ENCODE measurements at regions not wholly inside any gene's neighbourhood (a gene's known extent, or its start where the extent isn't known, plus 50 kb on each side); places are given as distances from the start of the nearest gene placed in this dataset.

- no peak for DNase-seq (ENCODE audit: low read depth)
- no peak overlapping the region for H3K4me3 ChIP-seq (ENCODE audit: low read length)
- TF ChIP-seq CTCF (conservative IDR thresholded peaks at IDR 0.05; ENCODE audit: low read depth, low read length): no peak
Measured at GRCh38 chr17:83159204-83160049, 80.0 kb downstream of the METRNL start.

- H3K4me3 ChIP-seq (ENCODE audit: low read length): no peak overlapping the region
- no peak for DNase-seq (ENCODE audit: low read depth)
Measured at GRCh38 chr17:83160443-83161297, 81.3 kb downstream of the METRNL start.

GRCh38 chr17:83161298-83162034, 82.1 kb downstream of the METRNL start:
- DNase-seq (ENCODE audit: low read depth): no peak
- no peak for TF ChIP-seq CTCF (conservative IDR thresholded peaks at IDR 0.05; ENCODE audit: low read depth, low read length)
- no peak overlapping the region for H3K4me3 ChIP-seq (ENCODE audit: low read length)

More at GRCh38 chr17:83160443-83161297, 81.3 kb downstream of the METRNL start:
- TF ChIP-seq CTCF (conservative IDR thresholded peaks at IDR 0.05; ENCODE audit: low read depth, low read length): no peak

GRCh38 chr17:83162035-83162745, 82.8 kb downstream of the METRNL start:
- no peak for TF ChIP-seq CTCF (conservative IDR thresholded peaks at IDR 0.05; ENCODE audit: low read depth, low read length)
- H3K4me3 ChIP-seq (ENCODE audit: low read length): no peak overlapping the region
- DNase-seq (ENCODE audit: low read depth): no peak

- no peak for TF ChIP-seq CTCF (conservative IDR thresholded peaks at IDR 0.05; ENCODE audit: low read depth, low read length)
- no peak overlapping the region for H3K4me3 ChIP-seq (ENCODE audit: low read length)
- DNase-seq (ENCODE audit: low read depth): no peak
Measured at GRCh38 chr17:83164490-83164889, 85.1 kb downstream of the METRNL start.

- no peak for DNase-seq (ENCODE audit: low read depth)
- no peak overlapping the region for H3K4me3 ChIP-seq (ENCODE audit: low read length)
- TF ChIP-seq CTCF (conservative IDR thresholded peaks at IDR 0.05; ENCODE audit: low read depth, low read length): no peak
Measured at GRCh38 chr17:83170571-83171260, 91.3 kb downstream of the METRNL start.

Data from retinal pigment epithelial cell (primary cell).